ENCODE measurements at regions not wholly inside any gene's neighbourhood (a gene's known extent, or its start where the extent isn't known, plus 50 kb on each side); places are given as distances from the start of the nearest gene placed in this dataset.

DNA sequence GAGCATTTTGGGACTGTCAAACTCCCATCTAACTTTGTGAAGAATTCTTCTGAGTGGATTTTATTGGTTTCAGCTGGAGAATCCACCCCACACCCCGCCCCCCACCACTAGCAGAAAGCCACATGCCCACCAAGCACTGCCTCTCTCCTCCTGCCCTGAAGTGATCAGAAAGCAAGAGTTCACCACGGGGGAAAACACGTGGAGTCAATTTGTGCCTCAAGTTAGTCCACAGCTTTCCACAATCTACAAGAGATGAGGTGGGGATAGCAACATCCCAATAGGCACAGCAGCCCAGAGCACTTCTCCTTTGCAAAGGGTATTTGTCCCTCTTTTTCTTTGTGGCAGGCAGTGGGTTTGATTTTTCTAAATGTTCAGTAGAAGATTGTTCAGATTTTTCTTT is 177.3 kb upstream of the NT5E start:
- no peak overlapping the region for H3K27ac Mint-ChIP-seq
- H3K9me3 Mint-ChIP-seq, result peaks cover 33% of the 10 kb centered on the region
- H3K4me3 Mint-ChIP-seq, result no peak overlapping the region
- H3K36me3 Mint-ChIP-seq, result peaks cover 2% of the 10 kb centered on the region; the same call in 1 of the 2 replicates
- H3K4me1 Mint-ChIP-seq, result no peaks in the 10 kb centered on the region
- no peaks in the 10 kb centered on the region; the same call in 1 of the 2 replicates for H3K27me3 Mint-ChIP-seq (ENCODE audit: low read depth)
- TF ChIP-seq FOXJ3 (CRISPR knock-in tag; IDR thresholded peaks at IDR 0.05; ENCODE audit: borderline replicate concordance), result no peak
- TF ChIP-seq, protein P1, sequence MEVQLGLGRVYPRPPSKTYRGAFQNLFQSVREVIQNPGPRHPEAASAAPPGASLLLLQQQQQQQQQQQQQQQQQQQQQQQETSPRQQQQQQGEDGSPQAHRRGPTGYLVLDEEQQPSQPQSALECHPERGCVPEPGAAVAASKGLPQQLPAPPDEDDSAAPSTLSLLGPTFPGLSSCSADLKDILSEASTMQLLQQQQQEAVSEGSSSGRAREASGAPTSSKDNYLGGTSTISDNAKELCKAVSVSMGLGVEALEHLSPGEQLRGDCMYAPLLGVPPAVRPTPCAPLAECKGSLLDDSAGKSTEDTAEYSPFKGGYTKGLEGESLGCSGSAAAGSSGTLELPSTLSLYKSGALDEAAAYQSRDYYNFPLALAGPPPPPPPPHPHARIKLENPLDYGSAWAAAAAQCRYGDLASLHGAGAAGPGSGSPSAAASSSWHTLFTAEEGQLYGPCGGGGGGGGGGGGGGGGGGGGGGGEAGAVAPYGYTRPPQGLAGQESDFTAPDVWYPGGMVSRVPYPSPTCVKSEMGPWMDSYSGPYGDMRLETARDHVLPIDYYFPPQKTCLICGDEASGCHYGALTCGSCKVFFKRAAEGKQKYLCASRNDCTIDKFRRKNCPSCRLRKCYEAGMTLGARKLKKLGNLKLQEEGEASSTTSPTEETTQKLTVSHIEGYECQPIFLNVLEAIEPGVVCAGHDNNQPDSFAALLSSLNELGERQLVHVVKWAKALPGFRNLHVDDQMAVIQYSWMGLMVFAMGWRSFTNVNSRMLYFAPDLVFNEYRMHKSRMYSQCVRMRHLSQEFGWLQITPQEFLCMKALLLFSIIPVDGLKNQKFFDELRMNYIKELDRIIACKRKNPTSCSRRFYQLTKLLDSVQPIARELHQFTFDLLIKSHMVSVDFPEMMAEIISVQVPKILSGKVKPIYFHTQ (CRISPR knock-in tag; IDR thresholded peaks at IDR 0.05), result no peak
- TF ChIP-seq TEAD4 (CRISPR knock-in tag; IDR thresholded peaks at IDR 0.05), result no peak
- TF ChIP-seq PRRX2 (CRISPR knock-in tag; IDR thresholded peaks at IDR 0.05), result no peak
- TF ChIP-seq, protein P2, sequence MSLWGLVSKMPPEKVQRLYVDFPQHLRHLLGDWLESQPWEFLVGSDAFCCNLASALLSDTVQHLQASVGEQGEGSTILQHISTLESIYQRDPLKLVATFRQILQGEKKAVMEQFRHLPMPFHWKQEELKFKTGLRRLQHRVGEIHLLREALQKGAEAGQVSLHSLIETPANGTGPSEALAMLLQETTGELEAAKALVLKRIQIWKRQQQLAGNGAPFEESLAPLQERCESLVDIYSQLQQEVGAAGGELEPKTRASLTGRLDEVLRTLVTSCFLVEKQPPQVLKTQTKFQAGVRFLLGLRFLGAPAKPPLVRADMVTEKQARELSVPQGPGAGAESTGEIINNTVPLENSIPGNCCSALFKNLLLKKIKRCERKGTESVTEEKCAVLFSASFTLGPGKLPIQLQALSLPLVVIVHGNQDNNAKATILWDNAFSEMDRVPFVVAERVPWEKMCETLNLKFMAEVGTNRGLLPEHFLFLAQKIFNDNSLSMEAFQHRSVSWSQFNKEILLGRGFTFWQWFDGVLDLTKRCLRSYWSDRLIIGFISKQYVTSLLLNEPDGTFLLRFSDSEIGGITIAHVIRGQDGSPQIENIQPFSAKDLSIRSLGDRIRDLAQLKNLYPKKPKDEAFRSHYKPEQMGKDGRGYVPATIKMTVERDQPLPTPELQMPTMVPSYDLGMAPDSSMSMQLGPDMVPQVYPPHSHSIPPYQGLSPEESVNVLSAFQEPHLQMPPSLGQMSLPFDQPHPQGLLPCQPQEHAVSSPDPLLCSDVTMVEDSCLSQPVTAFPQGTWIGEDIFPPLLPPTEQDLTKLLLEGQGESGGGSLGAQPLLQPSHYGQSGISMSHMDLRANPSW (CRISPR knock-in tag; conservative IDR thresholded peaks at IDR 0.05; ENCODE audit: low read depth), result no peak
- DNase-seq (ENCODE audit: low spot score) (no peak), ATAC-seq (no peak)
- ChIA-PET POLR2A (no interaction called here), CTCF (no interaction called here)

DNA sequence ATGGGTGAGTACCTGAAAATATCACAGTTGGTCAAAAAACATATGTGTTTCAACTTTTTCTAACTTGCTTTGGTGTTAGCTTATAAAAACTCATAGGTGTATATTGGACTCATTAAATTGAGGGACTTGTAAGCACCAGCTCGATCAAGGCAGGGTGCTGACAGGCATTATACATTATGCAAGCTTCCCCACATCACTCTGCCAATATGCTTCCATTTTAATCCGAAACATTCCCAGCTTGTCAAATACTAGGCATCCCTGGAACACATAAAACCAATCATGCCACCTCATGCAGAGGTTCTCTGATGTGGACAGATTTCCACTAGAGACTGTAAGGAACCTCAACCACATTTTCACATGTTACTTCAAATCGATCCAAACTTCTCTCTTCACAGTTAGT is 187.3 kb upstream of the NT5E start:
- TF ChIP-seq NR1H2 (CRISPR knock-in tag; IDR thresholded peaks at IDR 0.05) (no peak), NFATC4 (CRISPR knock-in tag; IDR thresholded peaks at IDR 0.05) (no peak), TCF7 (CRISPR knock-in tag; IDR thresholded peaks at IDR 0.05; ENCODE audit: low read depth) (no peak)
- TF ChIP-seq, protein P3, sequence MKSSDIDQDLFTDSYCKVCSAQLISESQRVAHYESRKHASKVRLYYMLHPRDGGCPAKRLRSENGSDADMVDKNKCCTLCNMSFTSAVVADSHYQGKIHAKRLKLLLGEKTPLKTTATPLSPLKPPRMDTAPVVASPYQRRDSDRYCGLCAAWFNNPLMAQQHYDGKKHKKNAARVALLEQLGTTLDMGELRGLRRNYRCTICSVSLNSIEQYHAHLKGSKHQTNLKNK (CRISPR knock-in tag; IDR thresholded peaks at IDR 0.05), result no peak
- TF ChIP-seq, protein P4, sequence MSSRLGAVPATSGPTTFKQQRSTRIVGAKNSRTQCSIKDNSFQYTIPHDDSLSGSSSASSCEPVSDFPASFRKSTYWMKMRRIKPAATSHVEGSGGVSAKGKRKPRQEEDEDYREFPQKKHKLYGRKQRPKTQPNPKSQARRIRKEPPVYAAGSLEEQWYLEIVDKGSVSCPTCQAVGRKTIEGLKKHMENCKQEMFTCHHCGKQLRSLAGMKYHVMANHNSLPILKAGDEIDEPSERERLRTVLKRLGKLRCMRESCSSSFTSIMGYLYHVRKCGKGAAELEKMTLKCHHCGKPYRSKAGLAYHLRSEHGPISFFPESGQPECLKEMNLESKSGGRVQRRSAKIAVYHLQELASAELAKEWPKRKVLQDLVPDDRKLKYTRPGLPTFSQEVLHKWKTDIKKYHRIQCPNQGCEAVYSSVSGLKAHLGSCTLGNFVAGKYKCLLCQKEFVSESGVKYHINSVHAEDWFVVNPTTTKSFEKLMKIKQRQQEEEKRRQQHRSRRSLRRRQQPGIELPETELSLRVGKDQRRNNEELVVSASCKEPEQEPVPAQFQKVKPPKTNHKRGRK (CRISPR knock-in tag; IDR thresholded peaks at IDR 0.05; ENCODE audit: borderline replicate concordance), result no peak
- Mint-ChIP-seq H3K36me3 (peaks cover 5% of the 10 kb centered on the region; the same call in 1 of the 2 replicates), H3K27ac (no peak overlapping the region), H3K4me1 (0 out of 2 replicates have a peak, but pooled peaks cover 7% of the 10 kb centered on the region), H3K4me3 (no peak overlapping the region), H3K27me3 (ENCODE audit: low read depth) (no peaks in the 10 kb centered on the region), H3K9me3 (peaks cover 31% of the 10 kb centered on the region)
- CTCF ChIA-PET, result no interaction called here
- DNase-seq (ENCODE audit: low spot score) (no peak), ATAC-seq (no peak)
- POLR2A ChIA-PET, result no interaction called here

DNA sequence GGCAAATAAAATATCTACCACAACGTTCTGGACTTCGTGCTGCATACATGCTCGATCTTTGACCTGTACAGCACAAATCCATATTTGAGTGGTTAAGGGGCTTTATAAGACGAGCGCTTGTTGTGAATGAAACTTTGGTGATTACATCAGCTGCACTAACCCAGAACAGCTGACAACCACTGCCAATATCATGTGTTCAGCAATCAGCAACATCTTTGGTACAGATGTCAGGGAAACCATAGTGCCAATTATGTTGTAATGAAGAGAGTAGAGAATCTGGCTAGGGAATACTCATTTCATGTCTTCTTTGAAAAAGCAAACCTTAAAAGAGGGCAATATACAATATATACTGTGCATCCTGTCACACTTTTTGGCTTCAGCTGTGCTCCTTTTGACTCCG is 188.6 kb upstream of the NT5E start:
- CTCF ChIA-PET, result no interaction called here
- POLR2A ChIA-PET, result no interaction called here
- H3K4me1 Mint-ChIP-seq, result 0 out of 2 replicates have a peak, but pooled peaks cover 7% of the 10 kb centered on the region
- TF ChIP-seq RELA (CRISPR knock-in tag; IDR thresholded peaks at IDR 0.05; ENCODE audit: borderline replicate concordance) (no peak), NR1H2 (CRISPR knock-in tag; IDR thresholded peaks at IDR 0.05) (no peak), SMAD4 (CRISPR knock-in tag; IDR thresholded peaks at IDR 0.05) (no peak)
- TF ChIP-seq, protein P5, sequence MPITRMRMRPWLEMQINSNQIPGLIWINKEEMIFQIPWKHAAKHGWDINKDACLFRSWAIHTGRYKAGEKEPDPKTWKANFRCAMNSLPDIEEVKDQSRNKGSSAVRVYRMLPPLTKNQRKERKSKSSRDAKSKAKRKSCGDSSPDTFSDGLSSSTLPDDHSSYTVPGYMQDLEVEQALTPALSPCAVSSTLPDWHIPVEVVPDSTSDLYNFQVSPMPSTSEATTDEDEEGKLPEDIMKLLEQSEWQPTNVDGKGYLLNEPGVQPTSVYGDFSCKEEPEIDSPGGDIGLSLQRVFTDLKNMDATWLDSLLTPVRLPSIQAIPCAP (CRISPR knock-in tag; IDR thresholded peaks at IDR 0.05), result no peak
- TF ChIP-seq, protein P6, sequence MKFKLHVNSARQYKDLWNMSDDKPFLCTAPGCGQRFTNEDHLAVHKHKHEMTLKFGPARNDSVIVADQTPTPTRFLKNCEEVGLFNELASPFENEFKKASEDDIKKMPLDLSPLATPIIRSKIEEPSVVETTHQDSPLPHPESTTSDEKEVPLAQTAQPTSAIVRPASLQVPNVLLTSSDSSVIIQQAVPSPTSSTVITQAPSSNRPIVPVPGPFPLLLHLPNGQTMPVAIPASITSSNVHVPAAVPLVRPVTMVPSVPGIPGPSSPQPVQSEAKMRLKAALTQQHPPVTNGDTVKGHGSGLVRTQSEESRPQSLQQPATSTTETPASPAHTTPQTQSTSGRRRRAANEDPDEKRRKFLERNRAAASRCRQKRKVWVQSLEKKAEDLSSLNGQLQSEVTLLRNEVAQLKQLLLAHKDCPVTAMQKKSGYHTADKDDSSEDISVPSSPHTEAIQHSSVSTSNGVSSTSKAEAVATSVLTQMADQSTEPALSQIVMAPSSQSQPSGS (CRISPR knock-in tag; IDR thresholded peaks at IDR 0.05; ENCODE audit: borderline replicate concordance, low read depth), result no peak
- TF ChIP-seq, protein P7, sequence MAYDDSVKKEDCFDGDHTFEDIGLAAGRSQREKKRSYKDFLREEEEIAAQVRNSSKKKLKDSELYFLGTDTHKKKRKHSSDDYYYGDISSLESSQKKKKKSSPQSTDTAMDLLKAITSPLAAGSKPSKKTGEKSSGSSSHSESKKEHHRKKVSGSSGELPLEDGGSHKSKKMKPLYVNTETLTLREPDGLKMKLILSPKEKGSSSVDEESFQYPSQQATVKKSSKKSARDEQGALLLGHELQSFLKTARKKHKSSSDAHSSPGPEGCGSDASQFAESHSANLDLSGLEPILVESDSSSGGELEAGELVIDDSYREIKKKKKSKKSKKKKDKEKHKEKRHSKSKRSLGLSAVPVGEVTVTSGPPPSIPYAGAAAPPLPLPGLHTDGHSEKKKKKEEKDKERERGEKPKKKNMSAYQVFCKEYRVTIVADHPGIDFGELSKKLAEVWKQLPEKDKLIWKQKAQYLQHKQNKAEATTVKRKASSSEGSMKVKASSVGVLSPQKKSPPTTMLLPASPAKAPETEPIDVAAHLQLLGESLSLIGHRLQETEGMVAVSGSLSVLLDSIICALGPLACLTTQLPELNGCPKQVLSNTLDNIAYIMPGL (CRISPR knock-in tag; IDR thresholded peaks at IDR 0.05), result no peak
- TF ChIP-seq, protein P8, sequence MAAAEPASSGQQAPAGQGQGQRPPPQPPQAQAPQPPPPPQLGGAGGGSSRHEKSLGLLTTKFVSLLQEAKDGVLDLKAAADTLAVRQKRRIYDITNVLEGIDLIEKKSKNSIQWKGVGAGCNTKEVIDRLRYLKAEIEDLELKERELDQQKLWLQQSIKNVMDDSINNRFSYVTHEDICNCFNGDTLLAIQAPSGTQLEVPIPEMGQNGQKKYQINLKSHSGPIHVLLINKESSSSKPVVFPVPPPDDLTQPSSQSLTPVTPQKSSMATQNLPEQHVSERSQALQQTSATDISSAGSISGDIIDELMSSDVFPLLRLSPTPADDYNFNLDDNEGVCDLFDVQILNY (CRISPR knock-in tag; IDR thresholded peaks at IDR 0.05), result no peak
- TF ChIP-seq, protein P9, sequence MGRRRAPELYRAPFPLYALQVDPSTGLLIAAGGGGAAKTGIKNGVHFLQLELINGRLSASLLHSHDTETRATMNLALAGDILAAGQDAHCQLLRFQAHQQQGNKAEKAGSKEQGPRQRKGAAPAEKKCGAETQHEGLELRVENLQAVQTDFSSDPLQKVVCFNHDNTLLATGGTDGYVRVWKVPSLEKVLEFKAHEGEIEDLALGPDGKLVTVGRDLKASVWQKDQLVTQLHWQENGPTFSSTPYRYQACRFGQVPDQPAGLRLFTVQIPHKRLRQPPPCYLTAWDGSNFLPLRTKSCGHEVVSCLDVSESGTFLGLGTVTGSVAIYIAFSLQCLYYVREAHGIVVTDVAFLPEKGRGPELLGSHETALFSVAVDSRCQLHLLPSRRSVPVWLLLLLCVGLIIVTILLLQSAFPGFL (CRISPR knock-in tag; IDR thresholded peaks at IDR 0.05; ENCODE audit: borderline replicate concordance), result no peak

More for the DNA sequence above, 188.6 kb upstream of the NT5E start:
- no peak for DNase-seq (ENCODE audit: low spot score)
- Mint-ChIP-seq H3K27me3 (ENCODE audit: low read depth) (no peaks in the 10 kb centered on the region), H3K36me3 (peaks cover 2% of the 10 kb centered on the region; the same call in 1 of the 2 replicates), H3K27ac (no peak overlapping the region), H3K9me3 (peaks cover 20% of the 10 kb centered on the region), H3K4me3 (no peak overlapping the region)
- no peak for ATAC-seq

All from WTC11 (cell line).